BJ (cell line): ENCODE measurements at regions not wholly inside any gene's neighbourhood (a gene's known extent, or its start where the extent isn't known, plus 50 kb on each side); places are given as distances from the start of the nearest gene placed in this dataset.

ENCODE experiments used
- CTCF ChIA-PET: fragments of 350-600 bp; formaldehyde crosslinking; extraction: SDS; loops from one replicate; lab custom pipeline; 2021; ENCODE audit warnings: antibody characterized with exemption, inconsistent platforms; lab: Yijun Ruan, JAX
- POLR2A ChIA-PET: fragments of 300-600 bp; sonication (Branson Sonifier 250); formaldehyde crosslinking; extraction: SDS; loops from one replicate; lab custom pipeline; 2021; ENCODE audit warnings: antibody characterized with exemption; lab: Charles Lee
- DNase-seq: peaks from one replicate; pipeline ENCODE4 v3.0.0-alpha.2; 2011; ENCODE audit warnings: low read depth
- H3K27me3 ChIP-seq: 2 replicates; pipeline ENCODE4 v1.6.0; 2011; ENCODE audit warnings: low read length; ENCODE audit not compliant: control insufficient read depth, insufficient read depth
- H3K36me3 ChIP-seq: 2 replicates; pipeline ENCODE4 v1.5.1; 2011; ENCODE audit warnings: low read length; ENCODE audit not compliant: control insufficient read depth, insufficient read depth
- H3K4me3 ChIP-seq: 2 replicates; pipeline ENCODE4 v1.5.1; 2011; ENCODE audit warnings: low read depth, mild to moderate bottlenecking, control low read depth, low read length
- CTCF ChIP-seq: IDR thresholded peaks from 2 replicates; pipeline ENCODE4 v1.5.1; 2011; ENCODE audit warnings: low read depth, mild to moderate bottlenecking, control low read depth, inconsistent platforms, low read length, moderate library complexity; ENCODE audit not compliant: insufficient read depth

GRCh38 chr6:92176666-92177065 is 1242.7 kb downstream of the EPHA7 start:
- DNase-seq = no peak
- CTCF ChIA-PET = no interaction called here
- no peak for TF ChIP-seq CTCF
- H3K4me3 ChIP-seq = no peak overlapping the region
- H3K27me3 ChIP-seq = no peaks in the 10 kb centered on the region
- POLR2A ChIA-PET = no interaction called here
- no peaks in the 10 kb centered on the region for H3K36me3 ChIP-seq

- TF ChIP-seq CTCF = no peak
- no peaks in the 10 kb centered on the region for H3K36me3 ChIP-seq
- no peak for DNase-seq
- H3K4me3 ChIP-seq = no peak overlapping the region
- H3K27me3 ChIP-seq = no peaks in the 10 kb centered on the region
- ChIA-PET POLR2A (no interaction called here), CTCF (no interaction called here)
Observed at GRCh38 chr6:92174398-92175073, 1244.8 kb downstream of the EPHA7 start.

- Histone ChIP-seq H3K36me3 (no peaks in the 10 kb centered on the region), H3K27me3 (no peaks in the 10 kb centered on the region), H3K4me3 (no peak overlapping the region)
- ChIA-PET POLR2A (no interaction called here), CTCF (no interaction called here)
- no peak for DNase-seq
- TF ChIP-seq CTCF = no peak
Observed at GRCh38 chr6:92169506-92169905, 1249.9 kb downstream of the EPHA7 start.

GRCh38 chr6:92166666-92167065 is 1252.7 kb downstream of the EPHA7 start:
- Histone ChIP-seq H3K36me3 (no peaks in the 10 kb centered on the region), H3K4me3 (no peak overlapping the region), H3K27me3 (no peaks in the 10 kb centered on the region)
- ChIA-PET POLR2A (no interaction called here), CTCF (no interaction called here)
- DNase-seq = no peak
- no peak for TF ChIP-seq CTCF

GRCh38 chr6:92161953-92162352 is 1257.4 kb downstream of the EPHA7 start:
- H3K36me3 ChIP-seq = no peaks in the 10 kb centered on the region
- H3K4me3 ChIP-seq = no peak overlapping the region
- CTCF ChIA-PET = no interaction called here
- no peaks in the 10 kb centered on the region for H3K27me3 ChIP-seq
- no peak for DNase-seq
- POLR2A ChIA-PET = no interaction called here
- TF ChIP-seq CTCF = no peak
